NCI-H774 (cell line): ENCODE measurements at regions not wholly inside any gene's neighbourhood (a gene's known extent, or its start where the extent isn't known, plus 50 kb on each side); places are given as distances from the start of the nearest gene placed in this dataset.

Experiments used
- DNase-seq: peaks from one replicate; lab custom pipeline; 2025; lab: John Stamatoyannopoulos, UW

GRCh38 chr6:25038300-25038699, 102.5 kb upstream of the RIPOR2 start:
- DNase-seq, result no peak

DNA sequence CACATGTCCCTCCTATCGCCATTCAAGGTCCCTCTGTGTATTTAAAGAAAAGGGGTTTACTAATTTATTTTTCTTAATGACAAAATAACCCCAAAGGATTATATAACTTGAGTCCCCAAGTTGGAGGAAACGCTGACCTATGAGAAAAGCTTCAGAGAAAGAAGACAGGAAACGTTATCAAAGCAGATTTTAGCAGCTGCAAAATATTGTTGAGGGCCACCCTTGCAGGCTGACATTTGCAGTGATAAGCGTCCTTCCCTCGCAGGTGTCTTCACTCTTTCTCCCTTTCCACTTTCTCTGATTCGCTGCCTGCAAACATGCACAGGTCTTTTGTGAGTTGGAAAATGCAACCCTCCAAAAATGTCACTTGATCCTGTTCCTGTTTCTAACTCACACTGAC, 103.2 kb upstream of the RIPOR2 start:
- DNase-seq, result no peak

DNA sequence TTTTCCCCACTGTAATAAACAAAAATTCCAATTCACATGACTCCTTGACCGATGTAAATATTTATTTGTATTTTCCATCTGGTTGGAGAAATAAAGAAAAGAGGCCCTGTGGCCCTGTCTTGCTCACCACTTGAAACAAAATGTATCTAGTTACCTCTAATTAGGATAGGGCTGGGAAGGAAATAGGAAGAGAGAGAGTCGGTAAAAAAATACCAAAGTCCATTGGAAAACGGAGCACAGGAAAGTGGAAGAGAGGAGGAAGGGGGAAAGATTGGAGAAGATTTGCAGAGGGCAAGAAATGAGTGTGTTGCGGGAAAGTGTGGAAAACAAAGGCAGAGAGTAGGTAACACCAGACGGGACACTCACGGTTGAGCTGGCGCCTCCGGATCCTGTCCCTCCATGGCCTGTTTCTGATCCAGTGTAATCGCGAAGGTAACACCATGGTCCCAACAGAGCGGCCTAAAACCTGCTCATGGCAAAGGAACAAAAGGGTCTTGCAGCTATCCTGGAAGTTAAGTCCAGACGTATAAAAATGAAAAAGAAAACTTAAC, 105.8 kb upstream of the RIPOR2 start:
- DNase-seq, result no peak

DNA sequence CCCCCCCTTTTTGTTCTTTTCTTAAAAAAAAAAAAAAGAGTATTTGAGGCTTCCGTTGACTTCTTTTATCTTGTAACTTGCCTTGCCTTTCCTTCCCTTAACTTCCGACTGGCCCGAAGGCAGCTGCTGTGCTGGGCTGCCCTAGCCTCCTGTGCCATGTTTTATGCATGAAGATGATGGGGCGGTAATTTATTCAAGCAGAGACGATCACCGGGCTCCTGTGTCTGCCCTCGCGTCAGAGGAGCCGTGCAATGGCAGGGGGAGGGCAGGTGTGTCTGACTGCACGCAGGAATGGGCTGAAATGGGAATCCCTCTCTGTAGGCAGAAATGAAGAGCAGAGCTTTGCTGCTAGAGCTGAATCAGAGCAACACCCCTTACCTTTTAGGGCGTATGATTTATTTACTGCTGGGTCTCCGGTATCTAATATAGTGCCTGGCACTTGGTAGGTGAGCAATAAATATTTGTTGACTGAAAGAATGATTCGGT, 106.3 kb upstream of the RIPOR2 start:
- no peak for DNase-seq

DNA sequence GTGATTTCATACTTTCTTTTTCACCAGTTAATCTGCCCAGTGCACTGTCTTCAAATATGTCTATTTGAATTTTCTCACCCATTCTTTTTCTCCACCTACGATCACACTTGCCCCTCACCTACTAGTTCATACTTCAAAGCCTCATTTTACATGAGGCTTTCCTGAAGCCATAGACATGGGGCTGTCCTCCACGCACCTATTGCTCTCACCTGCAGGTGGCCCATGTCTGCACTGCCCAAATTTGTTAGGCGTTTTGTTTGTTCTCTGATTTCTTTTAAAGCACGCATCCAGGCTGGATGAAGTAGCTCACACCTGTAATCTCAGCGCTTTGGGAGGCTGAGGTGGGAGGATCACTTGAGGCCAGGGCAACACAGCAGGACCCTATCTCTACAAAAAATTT, 106.8 kb upstream of the RIPOR2 start:
- DNase-seq, result no peak

DNA sequence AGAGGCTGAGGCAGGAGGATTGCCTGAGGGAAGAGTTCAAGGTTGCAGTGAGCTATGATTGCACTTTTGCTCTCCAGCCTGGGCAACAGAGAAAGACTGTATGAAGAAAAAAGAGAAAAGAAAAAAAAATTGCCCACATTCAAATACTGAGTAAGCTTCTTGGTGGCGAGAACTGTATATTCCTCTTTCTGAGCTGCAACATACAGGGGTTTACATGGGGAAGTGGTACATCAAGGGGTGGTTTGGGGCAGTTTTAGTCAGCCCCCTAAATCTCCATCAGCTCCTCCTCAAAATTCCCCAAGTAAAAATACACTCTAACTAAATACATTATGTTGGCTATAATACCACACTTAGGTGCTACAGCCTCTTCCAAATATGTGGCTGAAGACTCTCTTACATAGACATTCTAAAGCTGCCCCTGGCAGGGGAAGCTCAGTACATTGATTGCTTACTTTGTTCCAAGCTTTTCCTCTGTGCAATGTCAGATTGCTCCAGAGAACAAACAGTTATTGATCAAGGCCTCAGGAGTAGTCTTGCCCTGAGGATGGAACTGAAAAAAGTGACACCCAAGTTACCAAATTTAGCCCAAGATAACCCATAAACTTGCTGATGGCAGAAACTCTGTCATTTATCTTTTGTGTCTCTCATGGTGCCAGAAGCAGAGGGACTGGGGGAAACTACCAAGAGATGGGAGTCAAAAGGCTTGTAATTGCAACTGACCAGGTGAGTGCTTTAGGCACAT, 107.4 kb upstream of the RIPOR2 start:
- no peak for DNase-seq

DNA sequence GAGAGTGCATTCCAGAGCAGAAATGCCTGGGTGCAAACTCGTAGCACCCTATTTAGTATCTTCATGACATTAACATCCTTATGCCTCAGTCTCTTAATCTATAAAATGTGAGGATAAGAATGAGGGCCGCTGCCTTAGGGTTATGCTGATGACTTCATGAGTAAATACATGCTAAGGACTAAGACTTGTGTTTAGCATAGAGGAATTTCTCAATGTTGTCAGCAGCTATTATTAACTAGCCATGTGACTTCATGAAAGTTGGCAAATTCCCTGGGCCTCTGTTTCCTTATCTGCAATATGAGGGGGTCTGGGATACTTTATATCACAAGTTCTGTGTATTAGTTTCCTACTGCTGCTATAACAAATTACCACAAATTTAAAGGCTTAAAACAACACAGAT, 108.1 kb upstream of the RIPOR2 start:
- no peak for DNase-seq

- no peak for DNase-seq
Measured at GRCh38 chr6:25046942-25047341, 111.2 kb upstream of the RIPOR2 start.

DNA sequence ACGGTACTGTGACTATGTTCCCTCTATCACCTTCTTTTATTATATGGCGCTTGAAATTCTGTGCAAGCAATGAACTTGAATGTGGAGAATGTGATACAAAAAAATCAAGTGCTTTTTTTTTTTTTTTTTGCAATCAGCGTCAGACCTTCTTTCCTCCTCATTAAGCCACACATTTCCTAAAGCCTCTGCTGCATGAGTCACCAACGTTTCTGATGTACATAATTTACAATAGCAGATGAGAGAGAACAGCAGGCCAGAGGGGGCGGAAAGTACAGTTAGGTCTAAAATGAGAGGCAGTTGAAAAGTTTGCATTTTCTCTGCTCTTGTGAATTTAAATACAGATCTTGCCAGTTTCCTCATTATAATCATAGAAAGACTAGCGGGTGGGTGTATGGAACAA, 114.6 kb upstream of the RIPOR2 start:
- no peak for DNase-seq

DNA sequence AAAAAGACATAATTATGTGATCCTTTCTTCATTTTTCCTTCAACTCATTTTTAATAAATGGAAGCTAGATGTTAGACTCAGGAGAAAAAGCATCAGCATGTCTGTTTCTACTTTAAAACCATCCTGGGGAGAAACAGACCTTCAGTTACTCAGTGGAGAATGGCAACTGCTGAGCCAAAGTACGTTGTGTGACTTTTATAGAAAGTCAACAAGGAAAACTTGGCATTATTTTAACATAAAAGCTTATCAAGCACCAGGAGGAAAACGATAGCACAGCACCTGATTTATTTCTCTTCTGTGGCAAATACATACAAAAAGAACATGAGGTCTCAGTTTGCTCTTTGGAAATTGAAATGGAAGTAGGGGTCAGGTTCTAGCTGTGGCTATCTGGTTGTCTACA, 115.3 kb upstream of the RIPOR2 start:
- DNase-seq, result no peak

GRCh38 chr6:25052181-25052580, 116.4 kb upstream of the RIPOR2 start:
- no peak for DNase-seq

- no peak for DNase-seq
Measured at GRCh38 chr6:25053875-25054371, 118.2 kb upstream of the RIPOR2 start.

DNA sequence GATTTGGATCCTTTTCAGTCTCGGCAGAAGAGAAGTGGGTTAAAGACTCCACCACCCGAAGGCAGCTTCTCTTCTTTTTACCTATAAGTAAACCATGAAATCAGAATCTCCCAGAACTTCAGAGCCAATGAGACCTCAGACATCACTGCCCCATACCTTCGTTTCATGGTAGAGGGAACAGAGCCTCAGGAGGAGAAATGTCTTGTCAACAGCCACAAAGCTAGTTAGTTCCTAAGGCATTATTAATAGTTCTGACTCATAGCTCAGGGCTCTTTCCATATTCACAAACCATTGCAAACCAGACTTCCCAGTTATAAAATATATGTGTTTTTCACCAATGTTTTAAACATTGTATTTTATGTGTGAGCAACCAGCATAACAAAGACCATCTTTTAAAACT, 118.7 kb upstream of the RIPOR2 start:
- DNase-seq, result no peak

DNA sequence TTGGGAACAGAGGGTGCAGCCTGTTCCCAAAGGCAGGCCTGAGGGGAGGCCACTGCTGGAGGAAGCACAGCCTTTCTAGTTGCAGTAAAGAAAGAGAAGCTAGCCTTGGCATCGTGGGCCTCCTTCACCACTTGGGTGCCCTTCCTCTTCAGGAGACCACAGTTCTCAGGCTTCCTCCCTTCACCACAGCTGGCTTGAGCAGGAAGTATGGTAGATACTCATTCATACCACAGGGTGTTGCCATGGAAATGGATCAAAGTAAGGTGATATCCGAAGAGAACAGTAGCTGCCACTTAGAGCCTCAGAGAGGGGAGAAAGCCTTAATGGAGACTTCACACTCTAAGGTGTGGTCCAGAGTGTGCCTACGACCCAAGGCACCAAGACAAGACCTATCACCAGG, 120.4 kb upstream of the RIPOR2 start:
- no peak for DNase-seq

DNA sequence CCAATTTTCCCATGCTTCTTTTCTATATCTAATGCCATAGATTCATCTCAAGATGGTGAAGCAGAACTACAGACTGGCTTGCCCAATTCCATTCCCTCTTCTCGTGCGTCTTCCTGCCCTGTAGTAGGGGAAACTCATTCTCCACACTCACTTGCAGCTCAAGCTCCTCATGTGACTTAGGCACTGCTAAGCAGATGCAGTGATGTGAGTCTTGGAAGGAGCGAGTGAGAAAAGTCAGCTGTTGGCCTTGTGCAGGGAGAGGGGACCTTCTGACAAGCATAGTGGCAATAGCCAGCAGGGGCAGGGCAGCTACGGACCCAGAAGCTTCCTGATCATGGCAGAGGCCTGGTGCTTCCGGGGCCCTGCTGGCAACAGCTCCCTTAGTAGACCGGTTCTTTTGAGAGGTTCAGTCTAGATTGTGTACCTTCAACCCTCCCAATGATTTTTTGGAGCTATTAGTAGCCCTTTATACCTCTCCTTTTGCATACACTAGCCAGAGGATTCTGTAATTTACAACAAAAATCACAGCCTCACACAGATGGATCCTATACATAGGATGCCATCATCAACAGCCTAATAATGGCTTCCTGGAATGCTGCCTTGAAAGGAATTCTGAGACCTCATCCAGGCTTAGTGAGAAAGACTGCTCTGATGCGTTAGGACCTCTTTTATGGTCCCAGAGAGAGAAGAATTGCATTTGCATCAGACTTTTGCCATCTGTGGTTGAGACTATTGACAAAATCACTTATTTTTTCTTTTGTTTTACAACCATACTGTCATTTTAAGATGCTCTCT, 121.5 kb upstream of the RIPOR2 start:
- DNase-seq, result no peak

GRCh38 chr6:25058441-25058840, 122.7 kb upstream of the RIPOR2 start:
- DNase-seq, result no peak

DNA sequence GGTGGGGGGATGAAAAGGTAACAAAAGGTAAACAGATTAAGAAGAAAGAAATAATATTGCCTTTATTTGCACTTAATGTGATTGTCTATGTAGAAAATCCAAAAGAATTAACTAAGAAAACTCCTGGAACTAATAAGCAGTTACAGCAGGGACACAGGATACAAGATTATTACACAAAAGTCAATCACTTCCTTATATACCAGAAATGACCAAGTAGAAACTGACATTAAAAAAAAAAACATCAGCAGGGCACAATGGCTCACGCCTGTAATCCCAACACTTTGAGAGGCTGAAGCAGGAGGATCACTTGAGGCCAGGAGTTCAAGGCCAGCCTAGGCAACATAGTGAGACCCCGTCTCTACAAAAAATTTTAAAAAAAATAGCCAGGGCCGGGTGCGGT, 123.2 kb upstream of the RIPOR2 start:
- DNase-seq, result no peak

DNA sequence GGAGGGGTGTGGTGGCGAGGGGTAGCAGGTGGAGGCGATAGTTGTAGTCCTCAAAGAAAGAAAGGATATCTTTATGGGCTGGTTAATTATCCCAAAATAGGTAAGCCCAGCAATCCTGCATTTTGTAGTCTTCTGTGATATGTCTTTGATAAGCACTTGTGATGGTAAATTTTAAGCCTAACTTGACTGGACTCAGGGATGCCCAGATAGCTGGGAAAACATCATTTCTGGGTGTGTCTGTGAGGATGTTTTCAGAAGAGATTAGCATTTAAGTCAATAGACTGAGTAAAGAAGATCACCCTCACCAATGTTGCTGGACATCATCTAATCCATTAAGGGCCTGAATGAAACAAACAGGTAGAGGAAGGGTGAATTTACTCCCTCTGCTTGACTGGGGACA, 124.8 kb upstream of the RIPOR2 start:
- DNase-seq, result no peak

DNA sequence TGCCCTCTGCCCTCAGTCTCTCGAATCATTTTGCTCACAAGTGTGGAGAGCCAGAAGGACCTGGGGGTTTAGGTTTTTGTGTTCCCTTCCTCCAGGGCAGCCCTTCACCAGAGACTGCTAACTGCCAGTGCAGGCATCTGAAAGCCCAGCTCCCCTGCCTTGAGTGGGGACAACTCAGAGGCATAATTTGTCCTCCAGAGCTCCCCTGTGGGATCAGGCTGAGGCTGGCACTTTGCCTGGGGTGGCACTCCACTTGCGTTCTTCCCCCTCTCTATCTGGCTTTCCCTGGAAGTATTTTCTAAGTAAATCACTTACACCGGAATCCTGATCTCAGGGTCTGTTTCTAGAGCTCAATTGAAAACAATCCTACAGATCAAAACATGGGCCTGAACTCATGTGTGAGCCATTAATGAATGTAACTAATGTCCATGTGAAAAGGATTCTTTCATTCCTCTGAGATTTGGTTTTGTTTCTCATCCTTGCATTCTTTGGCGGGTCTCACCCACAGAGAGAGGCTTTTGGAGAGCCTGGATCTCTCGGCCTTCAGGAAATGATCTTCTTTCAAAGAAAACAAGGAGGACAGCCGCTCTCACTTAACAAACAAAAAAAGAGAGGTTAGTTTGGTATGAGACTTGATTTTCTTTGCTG, 125.7 kb upstream of the RIPOR2 start:
- DNase-seq, result no peak

- DNase-seq, result no peak
Measured at GRCh38 chr6:25062070-25062811, 126.5 kb upstream of the RIPOR2 start.

GRCh38 chr6:25064006-25064405, 128.2 kb upstream of the RIPOR2 start:
- no peak for DNase-seq

DNA sequence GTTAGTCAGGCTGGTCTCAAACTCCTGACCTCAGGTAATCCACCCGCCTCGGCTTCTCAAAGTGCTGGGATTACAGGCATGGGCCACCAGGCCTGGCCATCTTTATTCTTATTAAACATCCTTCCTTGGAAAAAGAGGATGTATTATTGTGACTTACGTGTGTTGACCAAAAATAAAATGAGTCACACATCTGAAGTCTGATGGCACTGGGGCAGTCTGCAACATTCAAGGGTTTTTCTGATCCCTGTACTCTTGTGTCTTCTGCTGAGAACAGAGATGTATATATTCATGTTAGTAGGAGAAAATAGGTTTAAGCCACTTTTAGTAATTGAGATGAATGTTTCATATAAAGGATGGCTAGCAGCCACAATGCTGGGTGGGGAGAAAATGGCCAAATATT, 129.9 kb upstream of the RIPOR2 start:
- no peak for DNase-seq
